ENCODE measurements at regions not wholly inside any gene's neighbourhood (a gene's known extent, or its start where the extent isn't known, plus 50 kb on each side); places are given as distances from the start of the nearest gene placed in this dataset.

- TF ChIP-seq CTCF (IDR thresholded peaks at IDR 0.05) (no peak), POLR2A (IDR thresholded peaks at IDR 0.05; ENCODE audit: low read depth) (no peak), POLR2AphosphoS5 (IDR thresholded peaks at IDR 0.05) (no peak)
Measured at GRCh38 chr9:124105266-124105665, 93.7 kb downstream of the LHX2 start.
